Adrenal gland (tissue), 5 donors: ENCODE measurements at regions not wholly inside any gene's neighbourhood (a gene's known extent, or its start where the extent isn't known, plus 50 kb on each side); places are given as distances from the start of the nearest gene placed in this dataset.

Experiments
- POLR2A ChIP-seq, 2 donors: fragments of 450-650 bp; IDR thresholded peaks; one replicate each; pipeline ENCODE4 v1.6.1; 2017; ENCODE audit warnings: antibody characterized with exemption in 2 of 2, mild to moderate bottlenecking in 2 of 2, moderate library complexity in 1 of 2
- TF ChIP-seq, protein P1 (sequence below), 6 experiments: fragments of 450-650 bp in 4 of 6; fragments of 200-600 bp in 2 of 6; sonication (generic) in 1 of 6; IDR thresholded peaks; 1 replicate in 5 of 6; 2 replicates in 1 of 6; pipeline versions ENCODE4 v1.5.1 to v1.8.0; 2016 to 2021; ENCODE audit warnings: antibody characterized with exemption in 6 of 6, mild to moderate bottlenecking in 2 of 6, moderate library complexity in 1 of 6
- donor health status: DM: no; HTN: no; CAD: no.

DNA sequence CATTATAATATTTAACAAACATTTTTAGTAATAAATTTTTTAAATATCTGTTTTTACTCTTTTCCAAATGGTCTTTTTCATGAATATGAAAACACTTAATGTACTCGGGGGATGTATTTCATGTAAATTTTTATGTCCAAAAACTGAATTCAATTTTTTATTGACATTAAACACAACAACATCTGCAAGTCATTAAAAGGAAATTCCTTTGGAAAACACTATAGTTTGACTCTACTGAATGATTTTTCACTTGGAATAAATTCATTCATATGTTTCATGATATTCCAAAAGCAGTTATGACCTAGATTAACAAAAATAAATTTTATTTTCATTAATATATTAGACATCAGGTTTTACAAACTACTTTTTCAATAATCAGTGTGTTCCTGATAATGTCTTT, 239.8 kb upstream of the AGTR1 start:
- TF ChIP-seq, protein P1, sequence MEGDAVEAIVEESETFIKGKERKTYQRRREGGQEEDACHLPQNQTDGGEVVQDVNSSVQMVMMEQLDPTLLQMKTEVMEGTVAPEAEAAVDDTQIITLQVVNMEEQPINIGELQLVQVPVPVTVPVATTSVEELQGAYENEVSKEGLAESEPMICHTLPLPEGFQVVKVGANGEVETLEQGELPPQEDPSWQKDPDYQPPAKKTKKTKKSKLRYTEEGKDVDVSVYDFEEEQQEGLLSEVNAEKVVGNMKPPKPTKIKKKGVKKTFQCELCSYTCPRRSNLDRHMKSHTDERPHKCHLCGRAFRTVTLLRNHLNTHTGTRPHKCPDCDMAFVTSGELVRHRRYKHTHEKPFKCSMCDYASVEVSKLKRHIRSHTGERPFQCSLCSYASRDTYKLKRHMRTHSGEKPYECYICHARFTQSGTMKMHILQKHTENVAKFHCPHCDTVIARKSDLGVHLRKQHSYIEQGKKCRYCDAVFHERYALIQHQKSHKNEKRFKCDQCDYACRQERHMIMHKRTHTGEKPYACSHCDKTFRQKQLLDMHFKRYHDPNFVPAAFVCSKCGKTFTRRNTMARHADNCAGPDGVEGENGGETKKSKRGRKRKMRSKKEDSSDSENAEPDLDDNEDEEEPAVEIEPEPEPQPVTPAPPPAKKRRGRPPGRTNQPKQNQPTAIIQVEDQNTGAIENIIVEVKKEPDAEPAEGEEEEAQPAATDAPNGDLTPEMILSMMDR (IDR thresholded peaks at IDR 0.05), result no peak
- no peak for TF ChIP-seq POLR2A (IDR thresholded peaks at IDR 0.05)
